GM18511 (cell line): ENCODE measurements at regions not wholly inside any gene's neighbourhood (a gene's known extent, or its start where the extent isn't known, plus 50 kb on each side); places are given as distances from the start of the nearest gene placed in this dataset.
"Not testable (repeated sequence)": the region's sequence is repeated elsewhere in the genome, so short reads cannot be mapped to it uniquely, and the experiment has no call there.

Experiments used
- ATAC-seq: cut with Tn5 transposase; IDR thresholded peaks from one replicate; pipeline ENCODE4 v1.9.1; 2021; ENCODE audit warnings: mild to moderate bottlenecking, moderate library complexity; ENCODE audit not compliant: unreplicated experiment

GRCh38 chr2:60259781-60260180 is 293.7 kb downstream of the BCL11A start:
- ATAC-seq, result no peak

GRCh38 chr2:60252581-60253150 is 300.8 kb downstream of the BCL11A start:
- ATAC-seq, result no peak

- no peak for ATAC-seq
These were observed 302.2 kb downstream of the BCL11A start for GRCh38 chr2:60251247-60251646.

GRCh38 chr2:60249879-60250278 is 303.6 kb downstream of the BCL11A start:
- no peak for ATAC-seq

GRCh38 chr2:60247471-60247870 is 306.0 kb downstream of the BCL11A start:
- ATAC-seq, result no peak

- ATAC-seq, result no peak
These were observed 306.9 kb downstream of the BCL11A start for GRCh38 chr2:60246583-60246982.

GRCh38 chr2:60234274-60234986 is 319.0 kb downstream of the BCL11A start:
- ATAC-seq, result no peak

GRCh38 chr2:60230596-60230995 is 322.9 kb downstream of the BCL11A start:
- ATAC-seq, result no peak

GRCh38 chr2:60230037-60230436 is 323.4 kb downstream of the BCL11A start:
- ATAC-seq, result no peak

- ATAC-seq, result no peak
These were observed 326.5 kb downstream of the BCL11A start for GRCh38 chr2:60226943-60227342.

- ATAC-seq, result no peak
These were observed 327.3 kb downstream of the BCL11A start for GRCh38 chr2:60226191-60226590.

GRCh38 chr2:60223859-60224258 is 329.6 kb downstream of the BCL11A start:
- ATAC-seq, result no peak

- no peak for ATAC-seq
These were observed 332.4 kb downstream of the BCL11A start for GRCh38 chr2:60221098-60221497.

GRCh38 chr2:60219536-60219935 is 333.9 kb downstream of the BCL11A start:
- no peak for ATAC-seq

GRCh38 chr2:60216452-60216995 is 336.9 kb downstream of the BCL11A start:
- no peak for ATAC-seq

- no peak for ATAC-seq
These were observed 338.0 kb downstream of the BCL11A start for GRCh38 chr2:60215386-60215901.

- no peak for ATAC-seq
These were observed 338.9 kb downstream of the BCL11A start for GRCh38 chr2:60214626-60214875.

GRCh38 chr2:60213865-60214625 is 339.4 kb downstream of the BCL11A start:
- ATAC-seq, result no peak

- ATAC-seq, result no peak
These were observed 341.1 kb downstream of the BCL11A start for GRCh38 chr2:60212181-60212945.

- not testable (repeated sequence) for ATAC-seq
These were observed 364.4 kb downstream of the BCL11A start for GRCh38 chr2:60189006-60189405.

GRCh38 chr2:60175290-60175689 is 378.2 kb downstream of the BCL11A start:
- ATAC-seq, result no peak
